Thyroid gland (tissue), 4 donors: ENCODE measurements at regions not wholly inside any gene's neighbourhood (a gene's known extent, or its start where the extent isn't known, plus 50 kb on each side); places are given as distances from the start of the nearest gene placed in this dataset.

ENCODE experiments used
- DNase-seq, 2 donors: peaks; one replicate each; pipeline ENCODE4 v3.0.0-alpha.2; 2019
- H3K27ac ChIP-seq, 3 donors: fragments of 200-600 bp; sonication (generic); 1 replicate in 2 of 3; 2 replicates in 1 of 3; pipeline ENCODE4 v1.5.1; 2016 to 2019; ENCODE audit warnings: mild to moderate bottlenecking in 1 of 3, moderate library complexity in 1 of 3
- H3K27me3 ChIP-seq: fragments of 200-600 bp; sonication (generic); one replicate; pipeline ENCODE4 v1.5.1; 2019
- H3K36me3 ChIP-seq, 2 donors: fragments of 200-600 bp; sonication (generic); one replicate each; pipeline ENCODE4 v1.5.1; 2016 to 2019
- H3K4me1 ChIP-seq, 2 donors: fragments of 200-600 bp; sonication (generic); one replicate each; pipeline ENCODE4 v1.5.1; 2017 to 2019
- H3K4me3 ChIP-seq, 3 donors: fragments of 200-600 bp; sonication (generic); replicated peaks in 1 of 3; 1 replicate in 2 of 3; 2 replicates in 1 of 3; pipeline ENCODE4 v1.5.1; 2016; ENCODE audit warnings: mild to moderate bottlenecking in 1 of 3
- H3K9me3 ChIP-seq: fragments of 200-600 bp; sonication (generic); one replicate; pipeline ENCODE4 v1.5.1; 2017
- POLR2A ChIP-seq, 2 donors: fragments of 450-650 bp; IDR thresholded peaks; one replicate each; pipeline ENCODE4 v1.6.1; 2017; ENCODE audit warnings: antibody characterized with exemption in 2 of 2, mild to moderate bottlenecking in 2 of 2, moderate library complexity in 1 of 2
- WGBS, 2 donors: methylation state at CpG; one replicate each; pipeline ENCODE4 v1.1.5; 2017; 5-methylcytosine and 5-hydroxymethylcytosine counted together
- intact Hi-C: fragments of 100-400 bp; cut with DNase I; formaldehyde crosslinking; loops from one replicate; pipeline ENCODE4 v1.15.1; 2023
- TF ChIP-seq, protein P1 (sequence below), 6 experiments: fragments of 200-600 bp in 3 of 6; fragments of 450-650 bp in 3 of 6; sonication (generic) in 3 of 6; IDR thresholded peaks; one replicate each; pipeline ENCODE4 v1.5.1; 2016 to 2019; ENCODE audit warnings: antibody characterized with exemption in 6 of 6, mild to moderate bottlenecking in 2 of 6, inconsistent platforms in 1 of 6, moderate library complexity in 1 of 6

DNA sequence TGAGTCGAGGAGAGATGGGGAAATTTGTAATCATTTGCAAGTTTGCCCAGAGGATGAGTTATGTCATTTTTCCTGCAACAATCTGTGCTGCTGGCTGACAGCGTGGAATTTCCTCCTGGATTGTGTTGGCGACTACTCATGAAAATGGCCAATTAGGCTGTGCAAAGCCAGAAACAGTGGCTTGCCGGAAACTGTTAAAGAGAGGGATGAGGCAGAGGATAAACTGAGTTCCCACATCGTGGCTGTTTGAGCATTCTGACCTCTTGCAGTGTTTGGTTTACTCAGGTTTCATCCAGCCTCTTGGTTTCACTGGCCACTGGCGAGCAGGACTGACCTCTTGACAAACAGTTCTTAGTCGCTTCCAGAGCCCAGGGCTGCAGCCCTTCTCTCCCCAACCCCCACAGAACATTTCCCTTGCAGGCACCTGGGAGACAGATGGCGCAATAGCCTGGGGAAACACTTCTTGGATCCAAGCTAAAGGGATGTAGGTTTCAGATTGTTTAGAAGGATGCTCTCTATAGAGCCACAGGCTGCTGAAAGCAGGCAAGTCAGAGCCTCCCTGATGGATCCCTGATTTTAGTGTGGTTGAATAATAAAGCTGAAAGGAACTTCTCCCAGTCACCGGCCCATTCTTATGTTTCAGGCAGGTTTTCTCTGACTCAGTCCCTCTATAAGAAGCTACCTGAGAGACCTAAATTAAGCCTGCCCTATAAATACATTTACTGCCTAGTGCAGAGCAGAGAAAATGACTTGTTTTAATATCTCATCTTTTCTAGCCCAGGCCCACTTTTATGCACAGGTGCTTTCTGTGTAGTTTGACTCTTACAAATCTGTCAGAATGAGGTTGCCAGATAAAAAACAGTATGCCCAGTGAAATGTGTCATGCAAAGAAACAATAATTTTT, 92.8 kb upstream of the UBE2E1 start:
- WGBS, 2 donors: 36 to 39% methylated on average over 9 of the region's 9 CpGs
- H3K27me3 ChIP-seq: no peaks in the 10 kb centered on the region
- intact Hi-C loops: no loop called here
- H3K27ac ChIP-seq: peak overlapping the region in 1 of 3 donors; percentile 10
- H3K4me3 ChIP-seq: no peak overlapping the region
- no peaks in the 10 kb centered on the region for H3K36me3 ChIP-seq
- no peaks in the 10 kb centered on the region for H3K9me3 ChIP-seq
- peaks cover 0 to 11% of the 10 kb centered on the region in 2 donors for H3K4me1 ChIP-seq
- peak; percentile 38 to 39 for DNase-seq
- TF ChIP-seq POLR2A (IDR thresholded peaks at IDR 0.05): no peak
- TF ChIP-seq, protein P1, sequence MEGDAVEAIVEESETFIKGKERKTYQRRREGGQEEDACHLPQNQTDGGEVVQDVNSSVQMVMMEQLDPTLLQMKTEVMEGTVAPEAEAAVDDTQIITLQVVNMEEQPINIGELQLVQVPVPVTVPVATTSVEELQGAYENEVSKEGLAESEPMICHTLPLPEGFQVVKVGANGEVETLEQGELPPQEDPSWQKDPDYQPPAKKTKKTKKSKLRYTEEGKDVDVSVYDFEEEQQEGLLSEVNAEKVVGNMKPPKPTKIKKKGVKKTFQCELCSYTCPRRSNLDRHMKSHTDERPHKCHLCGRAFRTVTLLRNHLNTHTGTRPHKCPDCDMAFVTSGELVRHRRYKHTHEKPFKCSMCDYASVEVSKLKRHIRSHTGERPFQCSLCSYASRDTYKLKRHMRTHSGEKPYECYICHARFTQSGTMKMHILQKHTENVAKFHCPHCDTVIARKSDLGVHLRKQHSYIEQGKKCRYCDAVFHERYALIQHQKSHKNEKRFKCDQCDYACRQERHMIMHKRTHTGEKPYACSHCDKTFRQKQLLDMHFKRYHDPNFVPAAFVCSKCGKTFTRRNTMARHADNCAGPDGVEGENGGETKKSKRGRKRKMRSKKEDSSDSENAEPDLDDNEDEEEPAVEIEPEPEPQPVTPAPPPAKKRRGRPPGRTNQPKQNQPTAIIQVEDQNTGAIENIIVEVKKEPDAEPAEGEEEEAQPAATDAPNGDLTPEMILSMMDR (IDR thresholded peaks at IDR 0.05): peak in 2 of 6 experiments; percentile 12 to 27

DNA sequence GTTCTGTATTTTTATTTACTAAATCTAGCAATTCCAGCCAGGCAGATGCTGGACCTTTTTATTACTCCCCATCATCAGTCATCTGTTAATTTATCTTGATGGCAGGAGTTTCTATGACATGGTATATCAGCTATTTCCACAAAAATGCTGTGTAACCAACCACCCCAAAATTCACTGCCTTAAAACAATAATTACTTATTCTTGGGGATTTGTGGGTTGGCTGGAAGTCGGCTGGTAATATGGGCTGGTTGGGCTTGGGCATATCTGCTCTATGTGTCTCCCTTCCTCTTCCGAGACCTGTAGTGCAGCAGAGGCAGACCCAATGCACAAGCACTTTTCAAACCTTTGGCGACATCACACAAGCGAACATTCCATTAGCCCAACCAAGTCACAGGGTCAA, 92.1 kb upstream of the UBE2E1 start:
- peaks cover 0 to 11% of the 10 kb centered on the region in 2 donors for H3K4me1 ChIP-seq
- intact Hi-C loops: no loop called here
- DNase-seq: no peak
- H3K27me3 ChIP-seq: no peaks in the 10 kb centered on the region
- TF ChIP-seq, protein P1 (IDR thresholded peaks at IDR 0.05): no peak
- no peak for TF ChIP-seq POLR2A (IDR thresholded peaks at IDR 0.05)
- WGBS, 2 donors: 91 to 97% methylated on average over 4 of the region's 4 CpGs
- H3K36me3 ChIP-seq: no peaks in the 10 kb centered on the region
- no peaks in the 10 kb centered on the region for H3K9me3 ChIP-seq
- no peak overlapping the region for H3K27ac ChIP-seq
- H3K4me3 ChIP-seq: no peak overlapping the region

DNA sequence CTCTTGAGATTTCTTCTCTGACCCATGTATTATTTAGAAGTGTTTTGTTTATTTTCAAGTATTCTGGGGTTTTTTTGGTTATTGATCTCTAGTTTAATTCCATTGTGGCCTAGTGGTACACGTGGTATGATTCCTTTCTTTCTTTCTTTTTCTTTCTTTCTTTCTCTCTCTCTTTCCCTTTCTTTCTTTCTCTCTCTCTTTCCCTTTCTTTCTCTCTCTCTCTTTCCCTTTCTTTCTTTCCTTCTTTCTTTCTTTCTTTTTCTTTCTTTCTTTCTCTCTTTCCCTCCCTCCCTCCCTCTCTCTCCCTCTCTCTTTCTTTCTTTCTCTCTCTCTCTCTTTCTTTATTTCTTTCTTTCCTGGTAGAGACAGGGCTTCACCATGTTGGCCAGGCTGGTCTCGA, 85.7 kb upstream of the UBE2E1 start:
- TF ChIP-seq, protein P1 (IDR thresholded peaks at IDR 0.05): no peak
- TF ChIP-seq POLR2A (IDR thresholded peaks at IDR 0.05): no peak
- no peak for DNase-seq
- no peaks in the 10 kb centered on the region for H3K9me3 ChIP-seq
- WGBS, 2 donors: 93 to 95% methylated on average over 2 of the region's 2 CpGs
- no peak overlapping the region for H3K27ac ChIP-seq
- H3K27me3 ChIP-seq: no peaks in the 10 kb centered on the region
- H3K4me1 ChIP-seq: no peaks in the 10 kb centered on the region
- no peak overlapping the region for H3K4me3 ChIP-seq
- intact Hi-C loops: no loop called here
- no peaks in the 10 kb centered on the region for H3K36me3 ChIP-seq

DNA sequence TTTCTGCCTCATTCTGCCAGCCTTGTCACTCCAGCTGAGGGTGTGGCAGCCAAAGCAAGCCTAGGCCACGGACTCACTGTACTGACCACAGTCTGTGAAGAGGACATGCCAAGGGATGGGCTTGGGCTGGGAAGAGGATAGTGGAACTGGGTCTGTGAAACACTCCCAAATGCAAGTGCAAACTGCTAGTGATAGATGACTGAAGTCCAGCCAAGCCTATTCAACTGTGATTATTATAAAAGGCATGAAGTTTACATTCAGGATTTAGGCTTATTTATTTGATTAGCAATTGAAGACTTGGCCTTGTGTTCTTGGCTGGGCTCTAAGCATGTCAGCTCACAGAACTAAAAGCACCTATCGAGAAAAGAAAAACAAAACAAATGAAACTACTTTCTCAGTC, 84.9 kb upstream of the UBE2E1 start:
- intact Hi-C loops: no loop called here
- no peak for DNase-seq
- WGBS, 2 donors: 36 to 37% methylated on average over 2 of the region's 2 CpGs

DNA sequence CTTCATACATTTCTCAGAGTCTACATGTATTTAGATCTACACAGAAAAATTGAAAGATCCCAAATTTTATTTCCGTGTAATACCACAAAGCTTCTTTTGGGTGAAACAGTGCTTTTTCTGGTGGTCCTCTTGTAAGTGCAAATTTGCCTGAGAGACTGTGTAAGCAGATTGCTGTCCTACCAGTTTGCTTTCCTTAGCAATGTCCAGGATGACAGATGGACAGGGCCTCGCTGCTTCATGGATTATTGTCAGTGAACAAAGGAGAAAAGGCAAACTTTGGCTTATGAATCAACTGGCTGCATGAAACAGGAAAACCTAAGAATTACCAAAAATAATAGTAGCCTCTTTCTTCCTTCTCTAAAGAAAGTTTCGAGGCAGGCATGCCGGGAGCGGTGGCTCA, 82.6 kb upstream of the UBE2E1 start:
- Histone ChIP-seq H3K4me1 (no peaks in the 10 kb centered on the region), H3K27ac (no peak overlapping the region), H3K9me3 (no peaks in the 10 kb centered on the region), H3K27me3 (no peaks in the 10 kb centered on the region), H3K36me3 (no peaks in the 10 kb centered on the region), H3K4me3 (no peak overlapping the region)
- no peak for TF ChIP-seq POLR2A (IDR thresholded peaks at IDR 0.05)
- TF ChIP-seq, protein P1 (IDR thresholded peaks at IDR 0.05): no peak
- DNase-seq: no peak
- 95 to 96% methylated on average over 5 of the region's 5 CpGs for WGBS, 2 donors
- intact Hi-C loops: no loop called here

More for the DNA sequence above, 84.9 kb upstream of the UBE2E1 start:
- no peaks in the 10 kb centered on the region for H3K27me3 ChIP-seq
- H3K36me3 ChIP-seq: no peaks in the 10 kb centered on the region
- H3K27ac ChIP-seq: no peak overlapping the region
- no peak for TF ChIP-seq POLR2A (IDR thresholded peaks at IDR 0.05)
- TF ChIP-seq, protein P1 (IDR thresholded peaks at IDR 0.05): no peak
- H3K4me3 ChIP-seq: no peak overlapping the region
- H3K4me1 ChIP-seq: no peaks in the 10 kb centered on the region
- H3K9me3 ChIP-seq: no peaks in the 10 kb centered on the region
